ENCODE measurements at regions not wholly inside any gene's neighbourhood (a gene's known extent, or its start where the extent isn't known, plus 50 kb on each side); places are given as distances from the start of the nearest gene placed in this dataset.

GRCh38 chr10:70960783-70961570 is 72.6 kb upstream of the PCBD1 start:
- no peak overlapping the region for H3K27ac Mint-ChIP-seq (ENCODE audit: unreplicated experiment)
- no peaks in the 10 kb centered on the region for H3K36me3 Mint-ChIP-seq (ENCODE audit: low read depth, unreplicated experiment)
- peaks cover 2% of the 10 kb centered on the region for H3K27me3 Mint-ChIP-seq (ENCODE audit: unreplicated experiment)
- H3K4me3 Mint-ChIP-seq (ENCODE audit: unreplicated experiment), result no peak overlapping the region
- H3K9me3 Mint-ChIP-seq (ENCODE audit: unreplicated experiment), result no peaks in the 10 kb centered on the region
- H3K4me1 Mint-ChIP-seq (ENCODE audit: unreplicated experiment), result peaks cover 4% of the 10 kb centered on the region
- DNase-seq (ENCODE audit: low spot score), result no peak
- TF ChIP-seq, protein P1, sequence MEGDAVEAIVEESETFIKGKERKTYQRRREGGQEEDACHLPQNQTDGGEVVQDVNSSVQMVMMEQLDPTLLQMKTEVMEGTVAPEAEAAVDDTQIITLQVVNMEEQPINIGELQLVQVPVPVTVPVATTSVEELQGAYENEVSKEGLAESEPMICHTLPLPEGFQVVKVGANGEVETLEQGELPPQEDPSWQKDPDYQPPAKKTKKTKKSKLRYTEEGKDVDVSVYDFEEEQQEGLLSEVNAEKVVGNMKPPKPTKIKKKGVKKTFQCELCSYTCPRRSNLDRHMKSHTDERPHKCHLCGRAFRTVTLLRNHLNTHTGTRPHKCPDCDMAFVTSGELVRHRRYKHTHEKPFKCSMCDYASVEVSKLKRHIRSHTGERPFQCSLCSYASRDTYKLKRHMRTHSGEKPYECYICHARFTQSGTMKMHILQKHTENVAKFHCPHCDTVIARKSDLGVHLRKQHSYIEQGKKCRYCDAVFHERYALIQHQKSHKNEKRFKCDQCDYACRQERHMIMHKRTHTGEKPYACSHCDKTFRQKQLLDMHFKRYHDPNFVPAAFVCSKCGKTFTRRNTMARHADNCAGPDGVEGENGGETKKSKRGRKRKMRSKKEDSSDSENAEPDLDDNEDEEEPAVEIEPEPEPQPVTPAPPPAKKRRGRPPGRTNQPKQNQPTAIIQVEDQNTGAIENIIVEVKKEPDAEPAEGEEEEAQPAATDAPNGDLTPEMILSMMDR (IDR thresholded peaks at IDR 0.05; ENCODE audit: unreplicated experiment), result no peak

DNA sequence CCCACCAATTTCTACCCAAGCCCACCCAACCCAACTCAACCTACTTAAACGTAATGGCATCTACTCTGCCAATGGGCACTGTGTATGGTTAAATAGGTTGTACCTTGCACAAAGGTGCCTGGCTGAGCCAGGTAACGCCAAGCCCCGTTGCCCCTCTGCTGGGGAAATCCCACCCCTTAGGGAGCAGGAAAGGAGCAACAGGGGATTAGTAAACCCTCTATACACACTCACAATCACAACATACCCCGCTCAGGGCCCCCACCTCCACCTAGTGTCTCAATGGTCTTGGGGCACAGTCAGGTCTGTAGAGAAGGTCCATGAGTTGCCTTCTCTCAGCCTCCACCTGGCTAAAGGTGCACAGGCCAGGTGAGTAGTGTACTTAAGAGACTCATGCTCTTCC is 74.3 kb upstream of the PCBD1 start:
- TF ChIP-seq, protein P1 (IDR thresholded peaks at IDR 0.05; ENCODE audit: unreplicated experiment), result no peak
- H3K27ac Mint-ChIP-seq (ENCODE audit: unreplicated experiment), result no peak overlapping the region
- H3K27me3 Mint-ChIP-seq (ENCODE audit: unreplicated experiment), result peaks cover 5% of the 10 kb centered on the region
- DNase-seq (ENCODE audit: low spot score), result no peak
- H3K4me3 Mint-ChIP-seq (ENCODE audit: unreplicated experiment), result no peak overlapping the region
- H3K36me3 Mint-ChIP-seq (ENCODE audit: low read depth, unreplicated experiment), result no peaks in the 10 kb centered on the region
- peaks cover 4% of the 10 kb centered on the region for H3K4me1 Mint-ChIP-seq (ENCODE audit: unreplicated experiment)
- H3K9me3 Mint-ChIP-seq (ENCODE audit: unreplicated experiment), result no peaks in the 10 kb centered on the region

GRCh38 chr10:70963271-70963670 is 74.9 kb upstream of the PCBD1 start:
- no peak for DNase-seq (ENCODE audit: low spot score)
- H3K4me3 Mint-ChIP-seq (ENCODE audit: unreplicated experiment), result no peak overlapping the region
- TF ChIP-seq, protein P1 (IDR thresholded peaks at IDR 0.05; ENCODE audit: unreplicated experiment), result no peak
- no peaks in the 10 kb centered on the region for H3K36me3 Mint-ChIP-seq (ENCODE audit: low read depth, unreplicated experiment)
- H3K27me3 Mint-ChIP-seq (ENCODE audit: unreplicated experiment), result peaks cover 5% of the 10 kb centered on the region
- H3K9me3 Mint-ChIP-seq (ENCODE audit: unreplicated experiment), result no peaks in the 10 kb centered on the region
- H3K4me1 Mint-ChIP-seq (ENCODE audit: unreplicated experiment), result peaks cover 4% of the 10 kb centered on the region
- H3K27ac Mint-ChIP-seq (ENCODE audit: unreplicated experiment), result no peak overlapping the region

GRCh38 chr10:70964245-70964644 is 75.9 kb upstream of the PCBD1 start:
- peaks cover 4% of the 10 kb centered on the region for H3K4me1 Mint-ChIP-seq (ENCODE audit: unreplicated experiment)
- peaks cover 5% of the 10 kb centered on the region for H3K27me3 Mint-ChIP-seq (ENCODE audit: unreplicated experiment)

GRCh38 chr10:70964881-70965280 is 76.5 kb upstream of the PCBD1 start:
- DNase-seq (ENCODE audit: low spot score), result no peak
- Mint-ChIP-seq H3K4me1 (ENCODE audit: unreplicated experiment) (peaks cover 4% of the 10 kb centered on the region), H3K27ac (ENCODE audit: unreplicated experiment) (no peak overlapping the region), H3K4me3 (ENCODE audit: unreplicated experiment) (no peak overlapping the region), H3K9me3 (ENCODE audit: unreplicated experiment) (no peaks in the 10 kb centered on the region), H3K27me3 (ENCODE audit: unreplicated experiment) (peaks cover 5% of the 10 kb centered on the region), H3K36me3 (ENCODE audit: low read depth, unreplicated experiment) (no peaks in the 10 kb centered on the region)
- TF ChIP-seq, protein P1 (IDR thresholded peaks at IDR 0.05; ENCODE audit: unreplicated experiment), result no peak

More at GRCh38 chr10:70964245-70964644, 75.9 kb upstream of the PCBD1 start:
- DNase-seq (ENCODE audit: low spot score), result no peak
- H3K4me3 Mint-ChIP-seq (ENCODE audit: unreplicated experiment), result no peak overlapping the region
- H3K27ac Mint-ChIP-seq (ENCODE audit: unreplicated experiment), result no peak overlapping the region
- H3K36me3 Mint-ChIP-seq (ENCODE audit: low read depth, unreplicated experiment), result no peaks in the 10 kb centered on the region
- H3K9me3 Mint-ChIP-seq (ENCODE audit: unreplicated experiment), result no peaks in the 10 kb centered on the region
- TF ChIP-seq, protein P1 (IDR thresholded peaks at IDR 0.05; ENCODE audit: unreplicated experiment), result no peak
